ENCODE measurements at regions not wholly inside any gene's neighbourhood (a gene's known extent, or its start where the extent isn't known, plus 50 kb on each side); places are given as distances from the start of the nearest gene placed in this dataset.

DNA sequence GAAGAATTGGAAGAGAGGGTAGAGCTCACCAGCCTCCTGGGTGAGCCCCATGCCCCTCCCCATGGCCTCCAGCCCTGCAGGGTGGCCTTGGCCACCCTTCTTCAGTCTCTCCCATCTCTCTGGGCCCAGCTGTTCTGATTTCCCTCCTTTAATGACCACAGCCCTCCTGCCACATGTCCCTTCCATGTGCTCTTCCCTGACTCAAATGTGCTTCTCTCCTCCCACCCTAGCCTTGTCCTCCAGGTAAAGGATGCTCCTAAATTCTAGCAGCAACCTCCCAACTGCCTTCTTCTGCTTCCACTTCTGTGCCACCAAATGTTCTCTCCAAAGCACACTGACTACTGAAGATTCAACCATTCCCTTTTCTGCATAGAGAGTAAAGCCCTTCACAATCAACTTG is 83.0 kb downstream of the ADRA2C start:
- Histone ChIP-seq H3K4me2 (ENCODE audit: control insufficient read depth, extremely low read depth, insufficient read depth, low read depth, low read length) (no peak overlapping the region), H3K9ac (ENCODE audit: control insufficient read depth, extremely low read depth, insufficient read depth, low read length) (no peak overlapping the region), H3K36me3 (ENCODE audit: control insufficient read depth in 2 of 2, extremely low read depth in 1 of 2, insufficient read depth in 2 of 2, low read length in 2 of 2) (no peaks in the 10 kb centered on the region), H3K27ac (ENCODE audit: control insufficient read depth, insufficient read depth, low read length) (no peak overlapping the region), H3K79me2 (ENCODE audit: control insufficient read depth, insufficient read depth, low read length) (no peaks in the 10 kb centered on the region), H3K27me3 (ENCODE audit: control insufficient read depth, extremely low read depth, insufficient read depth, low read length) (peaks cover 3% of the 10 kb centered on the region), H3K4me1 (ENCODE audit: control insufficient read depth, extremely low read depth, insufficient read depth, low read length) (no peaks in the 10 kb centered on the region), H4K20me1 (ENCODE audit: control insufficient read depth, extremely low read depth, insufficient read depth, low read length) (no peaks in the 10 kb centered on the region), H3K9me1 (ENCODE audit: control insufficient read depth, extremely low read depth, insufficient read depth, low read length) (no peaks in the 10 kb centered on the region), H2AFZ (ENCODE audit: control insufficient read depth, low read length) (no peak overlapping the region), H3K9me3 (ENCODE audit: control insufficient read depth, low read depth, low read length) (peaks cover 2% of the 10 kb centered on the region), H3K4me3 (ENCODE audit: control insufficient read depth in 2 of 3, extremely low read depth in 1 of 3, insufficient read depth in 2 of 3, low read depth in 1 of 3, low read length in 3 of 3) (no peak overlapping the region)
- FAIRE-seq: no peak
- TF ChIP-seq, protein P1, sequence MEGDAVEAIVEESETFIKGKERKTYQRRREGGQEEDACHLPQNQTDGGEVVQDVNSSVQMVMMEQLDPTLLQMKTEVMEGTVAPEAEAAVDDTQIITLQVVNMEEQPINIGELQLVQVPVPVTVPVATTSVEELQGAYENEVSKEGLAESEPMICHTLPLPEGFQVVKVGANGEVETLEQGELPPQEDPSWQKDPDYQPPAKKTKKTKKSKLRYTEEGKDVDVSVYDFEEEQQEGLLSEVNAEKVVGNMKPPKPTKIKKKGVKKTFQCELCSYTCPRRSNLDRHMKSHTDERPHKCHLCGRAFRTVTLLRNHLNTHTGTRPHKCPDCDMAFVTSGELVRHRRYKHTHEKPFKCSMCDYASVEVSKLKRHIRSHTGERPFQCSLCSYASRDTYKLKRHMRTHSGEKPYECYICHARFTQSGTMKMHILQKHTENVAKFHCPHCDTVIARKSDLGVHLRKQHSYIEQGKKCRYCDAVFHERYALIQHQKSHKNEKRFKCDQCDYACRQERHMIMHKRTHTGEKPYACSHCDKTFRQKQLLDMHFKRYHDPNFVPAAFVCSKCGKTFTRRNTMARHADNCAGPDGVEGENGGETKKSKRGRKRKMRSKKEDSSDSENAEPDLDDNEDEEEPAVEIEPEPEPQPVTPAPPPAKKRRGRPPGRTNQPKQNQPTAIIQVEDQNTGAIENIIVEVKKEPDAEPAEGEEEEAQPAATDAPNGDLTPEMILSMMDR (optimal IDR thresholded peaks at IDR 0.05 in 1 of 3, IDR thresholded peaks at IDR 0.05 in 1 of 3, conservative IDR thresholded peaks at IDR 0.05 in 1 of 3; ENCODE audit: extremely low read depth in 1 of 3, insufficient read depth in 2 of 3, low read length in 3 of 3): no peak
- no peak for TF ChIP-seq EZH2 (IDR thresholded peaks at IDR 0.05; ENCODE audit: low read length)
- DNase-seq (ENCODE audit: low read depth, low spot score): no peak
- dilution Hi-C loops (cut with MboI; ENCODE audit: extremely low pct_ligation_motif_present, low sequenced_read_pairs): no loop called here

DNA sequence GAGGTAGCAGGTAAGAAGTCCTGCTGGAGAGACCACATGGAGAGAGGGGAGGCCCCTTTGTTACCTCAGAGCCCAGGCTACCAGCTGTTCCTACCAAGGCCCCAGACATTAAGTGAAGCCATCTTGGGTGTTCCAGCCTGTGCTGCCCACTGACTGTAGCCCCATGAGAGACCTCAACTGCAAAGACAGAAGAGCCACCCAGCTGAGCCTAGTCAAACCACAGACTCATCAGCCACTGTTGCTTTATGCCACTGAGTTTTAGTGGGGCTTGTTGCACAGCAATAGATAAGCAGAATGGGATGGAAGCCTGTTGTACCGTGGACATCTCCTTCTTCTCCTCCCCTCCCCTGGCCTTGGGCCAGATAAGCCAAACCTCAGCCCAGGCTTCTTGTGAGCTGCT is 83.9 kb downstream of the ADRA2C start:
- dilution Hi-C loops (cut with MboI; ENCODE audit: extremely low pct_ligation_motif_present, low sequenced_read_pairs): no loop called here
- Histone ChIP-seq H3K9me1 (ENCODE audit: control insufficient read depth, extremely low read depth, insufficient read depth, low read length) (no peaks in the 10 kb centered on the region), H3K9me3 (ENCODE audit: control insufficient read depth, low read depth, low read length) (peaks cover 2% of the 10 kb centered on the region), H4K20me1 (ENCODE audit: control insufficient read depth, extremely low read depth, insufficient read depth, low read length) (no peaks in the 10 kb centered on the region), H3K27ac (ENCODE audit: control insufficient read depth, insufficient read depth, low read length) (no peak overlapping the region), H3K4me1 (ENCODE audit: control insufficient read depth, extremely low read depth, insufficient read depth, low read length) (no peaks in the 10 kb centered on the region), H3K4me3 (ENCODE audit: control insufficient read depth in 2 of 3, extremely low read depth in 1 of 3, insufficient read depth in 2 of 3, low read depth in 1 of 3, low read length in 3 of 3) (no peak overlapping the region), H3K36me3 (ENCODE audit: control insufficient read depth in 2 of 2, extremely low read depth in 1 of 2, insufficient read depth in 2 of 2, low read length in 2 of 2) (no peaks in the 10 kb centered on the region), H3K4me2 (ENCODE audit: control insufficient read depth, extremely low read depth, insufficient read depth, low read depth, low read length) (no peak overlapping the region), H3K79me2 (ENCODE audit: control insufficient read depth, insufficient read depth, low read length) (no peaks in the 10 kb centered on the region), H2AFZ (ENCODE audit: control insufficient read depth, low read length) (no peak overlapping the region), H3K27me3 (ENCODE audit: control insufficient read depth, extremely low read depth, insufficient read depth, low read length) (peaks cover 3% of the 10 kb centered on the region), H3K9ac (ENCODE audit: control insufficient read depth, extremely low read depth, insufficient read depth, low read length) (no peak overlapping the region)
- TF ChIP-seq, protein P1 (optimal IDR thresholded peaks at IDR 0.05 in 1 of 3, IDR thresholded peaks at IDR 0.05 in 1 of 3, conservative IDR thresholded peaks at IDR 0.05 in 1 of 3; ENCODE audit: extremely low read depth in 1 of 3, insufficient read depth in 2 of 3, low read length in 3 of 3): no peak
- no peak for TF ChIP-seq EZH2 (IDR thresholded peaks at IDR 0.05; ENCODE audit: low read length)
- FAIRE-seq (no peak), DNase-seq (ENCODE audit: low read depth, low spot score) (no peak)
